NCI-H1694 (cell line): ENCODE measurements at regions not wholly inside any gene's neighbourhood (a gene's known extent, or its start where the extent isn't known, plus 50 kb on each side); places are given as distances from the start of the nearest gene placed in this dataset.
"Not testable (repeated sequence)": the region's sequence is repeated elsewhere in the genome, so short reads cannot be mapped to it uniquely, and the experiment has no call there.

Experiments
- DNase-seq: peaks from one replicate; lab custom pipeline; 2025; lab: John Stamatoyannopoulos, UW

- not testable (repeated sequence) for DNase-seq
Measured at GRCh38 chrX:46223499-46223898, 321.7 kb downstream of the ZNF674 start.

DNA sequence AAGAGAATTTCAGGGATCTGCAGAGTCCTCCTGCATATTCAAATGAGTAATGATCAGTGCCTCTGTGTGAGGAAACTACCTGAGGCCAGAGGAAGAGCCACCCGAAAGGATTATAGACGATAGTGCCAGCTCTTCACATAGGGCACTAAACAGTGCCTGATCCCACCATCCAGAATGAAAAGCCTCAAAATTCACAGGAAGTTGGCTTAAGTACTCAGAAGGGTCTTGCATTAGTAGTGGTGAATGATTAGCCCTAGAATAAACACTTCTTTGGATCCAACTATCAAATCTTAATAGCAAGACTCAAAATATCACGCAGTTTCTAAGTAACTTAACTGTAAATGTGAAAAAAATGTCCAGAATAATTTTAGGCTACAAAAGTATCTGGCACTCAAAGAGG lies 324.4 kb downstream of the ZNF674 start:
- DNase-seq: no peak

GRCh38 chrX:46218373-46218772 lies 326.8 kb downstream of the ZNF674 start:
- no peak for DNase-seq

- DNase-seq: no peak
Measured at GRCh38 chrX:46216406-46216805, 328.8 kb downstream of the ZNF674 start.

DNA sequence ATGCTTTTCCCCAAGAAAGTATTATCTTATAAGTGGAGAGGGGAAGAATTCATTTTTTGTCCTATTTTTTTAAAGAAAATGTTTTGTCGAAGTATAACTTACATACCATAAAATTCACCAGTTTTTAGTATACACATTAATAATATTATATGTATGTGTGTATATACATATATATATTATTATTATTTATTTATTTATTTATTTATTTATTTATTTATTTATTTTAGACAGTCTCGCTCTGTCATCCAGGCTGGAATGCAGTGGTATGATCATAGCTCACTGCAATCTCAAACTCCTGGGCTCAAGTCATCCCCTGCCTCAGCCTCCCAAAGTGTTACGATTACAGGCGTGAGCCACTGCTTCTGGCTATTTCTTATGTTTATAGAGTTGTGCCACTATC lies 334.1 kb downstream of the ZNF674 start:
- DNase-seq: no peak

DNA sequence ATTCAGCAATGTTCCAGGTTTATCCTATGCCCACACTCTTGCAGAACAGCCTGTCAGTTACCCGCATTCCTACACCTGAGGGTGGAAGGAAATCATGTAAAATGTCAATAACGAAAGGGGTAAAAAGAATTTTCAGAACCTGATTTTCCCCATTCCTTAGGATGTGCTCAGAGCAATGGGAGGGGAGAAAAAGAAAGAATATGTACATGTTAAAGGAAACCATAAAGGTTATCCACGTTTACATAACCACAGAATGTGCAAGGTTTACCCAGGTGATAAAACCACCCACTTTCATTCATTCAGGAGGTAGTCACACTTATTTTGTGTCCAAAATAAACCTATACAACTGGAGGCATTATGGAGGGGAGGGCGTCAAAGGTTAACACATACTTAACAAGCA lies 335.5 kb downstream of the ZNF674 start:
- no peak for DNase-seq

DNA sequence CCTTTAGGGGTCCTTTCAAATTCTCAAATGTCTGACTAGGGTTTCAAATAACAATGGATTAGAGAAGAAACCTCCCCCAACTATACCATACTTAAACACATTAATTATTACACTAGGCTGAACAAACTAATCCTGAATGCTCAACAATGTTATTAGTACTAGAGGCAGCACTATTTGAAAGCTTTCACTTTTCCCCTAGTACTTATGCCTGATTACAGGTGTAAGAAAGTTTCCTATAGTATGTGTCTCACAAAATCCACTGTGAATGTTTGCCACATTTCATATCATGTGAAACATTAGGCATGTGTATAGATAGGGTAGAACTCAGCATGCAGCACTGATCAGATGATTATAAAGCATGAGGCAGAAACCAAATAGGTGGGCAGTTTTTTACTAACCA lies 336.2 kb downstream of the ZNF674 start:
- DNase-seq: no peak

GRCh38 chrX:46208225-46208854 lies 336.9 kb downstream of the ZNF674 start:
- DNase-seq: no peak

DNA sequence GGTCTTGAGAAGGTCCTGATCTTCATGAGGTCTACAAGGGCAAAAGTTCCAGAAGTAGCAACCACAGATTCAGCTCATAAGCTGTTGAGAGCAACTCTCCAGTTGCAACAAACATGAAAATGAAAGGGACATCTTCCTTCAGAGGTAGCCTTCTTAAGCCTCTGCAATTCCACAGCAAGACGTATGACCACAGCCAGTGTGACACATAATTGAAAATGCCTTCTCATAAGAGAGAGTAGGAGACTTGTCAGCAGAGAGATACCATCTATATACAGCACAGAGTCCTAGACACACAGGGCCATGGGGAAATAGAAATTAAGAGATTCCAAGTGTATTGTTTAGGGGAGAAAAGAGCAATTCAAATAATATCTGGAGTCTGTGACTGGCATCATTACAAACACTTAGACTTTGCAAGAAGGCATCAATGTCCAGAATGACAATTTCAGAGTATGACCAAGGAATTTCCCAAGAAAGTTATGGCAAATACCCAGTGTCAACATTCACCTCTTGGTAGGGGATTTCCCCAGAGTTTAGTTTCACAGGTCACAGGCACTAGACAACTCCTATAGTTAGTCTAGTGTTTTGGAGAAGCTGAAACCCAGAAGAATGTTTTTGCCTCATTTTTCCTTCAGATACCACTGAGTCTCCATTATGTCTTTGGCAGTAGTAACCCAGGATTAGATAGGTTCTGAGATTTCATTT lies 340.3 kb downstream of the ZNF674 start:
- no peak for DNase-seq

- no peak for DNase-seq
Measured at GRCh38 chrX:46202733-46203514, 342.3 kb downstream of the ZNF674 start.

DNA sequence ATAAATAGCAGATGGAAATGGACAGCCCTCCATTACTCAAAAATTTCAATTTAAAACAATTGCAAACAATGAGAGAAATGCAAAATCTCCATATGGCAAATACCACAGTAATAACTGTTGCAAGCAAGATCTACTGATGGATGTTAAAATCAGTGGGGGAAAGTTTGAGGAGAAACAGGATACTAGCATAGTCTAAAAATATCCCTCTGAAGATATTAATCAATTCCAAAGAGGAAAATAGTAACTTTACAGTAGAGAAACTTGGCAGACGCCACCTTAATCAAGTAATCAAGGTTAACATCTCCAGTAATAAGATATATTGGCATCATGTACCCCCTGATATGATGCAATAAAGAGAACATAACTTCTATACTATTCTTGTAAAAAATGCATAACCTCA lies 344.8 kb downstream of the ZNF674 start:
- DNase-seq: no peak

GRCh38 chrX:46198858-46199257 lies 346.4 kb downstream of the ZNF674 start:
- no peak for DNase-seq

DNA sequence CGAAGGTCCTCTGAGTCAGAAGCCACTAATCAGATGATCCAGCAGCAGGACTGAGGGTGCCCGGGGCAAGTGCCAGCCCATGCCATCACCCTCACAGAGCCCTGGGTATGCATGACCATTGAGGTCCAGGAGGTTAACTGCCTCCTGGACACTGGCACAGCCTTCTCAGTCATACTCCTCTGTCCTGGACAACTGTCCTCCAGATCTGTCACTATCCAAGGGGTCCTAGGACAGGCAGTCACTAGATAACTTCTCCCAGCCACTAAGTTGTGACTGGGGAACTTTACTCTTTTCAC lies 358.5 kb downstream of the ZNF674 start:
- not testable (repeated sequence) for DNase-seq

- no peak for DNase-seq
Measured at GRCh38 chrX:46185923-46186810, 359.1 kb downstream of the ZNF674 start.

GRCh38 chrX:46184749-46185148 lies 360.5 kb downstream of the ZNF674 start:
- no peak for DNase-seq

GRCh38 chrX:46180258-46180687 lies 364.9 kb downstream of the ZNF674 start:
- no peak for DNase-seq

DNA sequence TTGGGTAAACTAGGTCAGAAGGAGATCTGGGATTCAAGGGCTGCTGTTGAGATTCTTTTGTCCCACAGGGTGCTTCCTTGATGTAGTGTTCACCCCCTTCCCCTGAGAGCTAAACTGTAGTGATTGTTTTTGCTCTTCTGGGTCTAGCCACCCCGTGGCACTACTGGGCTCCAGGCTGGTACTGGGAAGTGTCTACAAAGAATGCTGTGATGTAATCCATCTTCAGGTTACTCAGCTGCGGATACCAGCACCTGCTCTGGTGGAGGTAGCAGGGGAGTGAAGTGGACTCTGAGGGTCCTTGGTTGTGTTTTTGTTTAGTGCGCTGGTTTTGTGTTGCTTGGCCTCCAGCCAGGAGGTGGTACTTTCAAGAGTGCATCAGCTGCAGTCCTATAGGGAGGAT lies 365.5 kb downstream of the ZNF674 start:
- DNase-seq: no peak

- DNase-seq: no peak
Measured at GRCh38 chrX:46178763-46179162, 366.5 kb downstream of the ZNF674 start.

DNA sequence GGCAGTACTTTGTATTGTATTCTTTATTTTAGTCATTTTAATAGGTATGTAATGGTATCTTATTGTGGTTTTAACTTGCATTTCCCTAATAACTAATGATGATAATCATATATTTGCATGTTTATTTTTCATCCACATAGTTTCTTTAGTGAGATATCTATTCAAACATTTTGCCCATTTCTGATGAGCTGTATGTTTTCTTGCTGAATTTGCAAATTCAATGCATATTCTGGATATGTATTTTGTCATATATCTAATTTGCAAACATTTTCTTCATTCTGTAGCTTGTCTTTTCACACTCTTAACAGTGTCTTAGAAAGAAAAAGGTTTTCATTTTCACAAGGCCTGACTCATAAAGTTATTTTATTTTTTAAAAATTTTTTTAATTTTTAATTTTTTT lies 372.1 kb downstream of the ZNF674 start:
- DNase-seq: no peak

- DNase-seq: not testable (repeated sequence)
Measured at GRCh38 chrX:46171457-46171856, 373.8 kb downstream of the ZNF674 start.

DNA sequence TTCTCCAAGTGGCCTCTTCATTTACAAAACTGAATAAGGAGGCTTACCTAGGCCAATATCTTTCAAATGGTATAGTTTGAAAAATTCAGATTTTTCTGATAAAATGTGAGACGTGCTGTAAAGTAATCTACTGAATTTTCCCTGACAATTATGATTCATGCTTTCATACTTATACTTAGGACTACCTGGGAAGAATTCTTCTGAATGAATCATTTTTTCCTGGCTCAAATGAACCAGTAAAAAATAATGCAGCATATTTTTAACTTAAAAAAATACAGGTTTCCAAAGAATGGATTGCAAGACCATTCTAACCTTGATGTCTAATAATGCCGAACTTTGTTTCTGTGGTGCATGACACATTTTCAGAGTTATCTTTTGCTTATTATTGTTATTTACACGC lies 375.4 kb downstream of the ZNF674 start:
- no peak for DNase-seq

GRCh38 chrX:46168254-46168653 lies 377.0 kb downstream of the ZNF674 start:
- DNase-seq: no peak
